Jurkat, Clone E6-1 (cell line): ENCODE measurements at regions not wholly inside any gene's neighbourhood (a gene's known extent, or its start where the extent isn't known, plus 50 kb on each side); places are given as distances from the start of the nearest gene placed in this dataset.
"Not testable (repeated sequence)": the region's sequence is repeated elsewhere in the genome, so short reads cannot be mapped to it uniquely, and the experiment has no call there.

ENCODE experiments used
- DNase-seq: peaks from one replicate; pipeline ENCODE4 v3.0.0-alpha.2; 2011; ENCODE audit warnings: low read depth, low spot score
- H3K4me3 ChIP-seq: 2 replicates; pipeline ENCODE4 v1.5.1; 2011; ENCODE audit warnings: mild to moderate bottlenecking, low read length, control low read depth, moderate library complexity

DNA sequence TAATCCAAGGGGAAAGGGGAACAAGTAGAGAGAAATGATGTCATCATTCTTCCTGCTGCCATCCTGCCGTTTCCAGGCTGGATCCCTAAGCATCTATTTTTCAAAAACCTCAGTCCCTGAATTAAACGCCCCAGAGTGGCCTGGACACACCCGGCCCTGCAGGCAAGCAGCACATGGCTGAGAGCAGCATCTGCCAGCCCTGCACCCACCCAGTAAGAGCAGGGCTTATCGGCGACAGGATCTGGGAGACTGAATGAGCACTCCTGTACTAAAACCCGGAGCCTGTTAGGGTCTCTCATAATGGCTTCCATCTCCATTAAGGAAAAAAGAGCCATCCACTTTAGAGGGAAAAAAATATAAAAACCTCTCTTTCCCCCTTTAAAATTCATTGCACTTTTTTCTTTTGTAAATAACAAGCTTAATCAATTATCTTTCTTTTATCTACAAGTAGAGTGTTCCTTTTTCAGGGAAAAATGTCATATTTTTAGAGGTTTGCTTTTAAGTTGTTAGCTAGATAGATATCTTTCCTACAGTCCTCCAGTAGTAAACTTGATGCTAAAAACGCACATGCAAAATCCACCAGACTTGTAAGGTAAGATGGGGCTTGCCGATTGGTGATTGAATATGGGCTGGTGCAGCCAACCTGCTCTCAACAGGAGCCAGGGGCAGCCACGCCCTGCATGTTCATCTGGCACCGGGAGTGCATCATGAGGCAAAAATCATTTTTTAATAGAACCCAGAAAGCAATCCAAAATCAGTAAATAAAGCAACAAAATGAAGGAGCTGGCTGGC, 457.8 kb downstream of the EIPR1 start:
- H3K4me3 ChIP-seq = no peak overlapping the region
- no peak for DNase-seq

- DNase-seq = no peak
- no peak overlapping the region for H3K4me3 ChIP-seq
Observed at GRCh38 chr2:2919026-2919425, 458.6 kb downstream of the EIPR1 start.

GRCh38 chr2:2916621-2917020, 461.0 kb downstream of the EIPR1 start:
- no peak overlapping the region for H3K4me3 ChIP-seq
- no peak for DNase-seq

- no peak overlapping the region for H3K4me3 ChIP-seq
- DNase-seq = no peak
Observed at GRCh38 chr2:2914252-2914651, 463.4 kb downstream of the EIPR1 start.

- DNase-seq = no peak
- H3K4me3 ChIP-seq = no peak overlapping the region
Observed at GRCh38 chr2:2913601-2914120, 464.0 kb downstream of the EIPR1 start.

DNA sequence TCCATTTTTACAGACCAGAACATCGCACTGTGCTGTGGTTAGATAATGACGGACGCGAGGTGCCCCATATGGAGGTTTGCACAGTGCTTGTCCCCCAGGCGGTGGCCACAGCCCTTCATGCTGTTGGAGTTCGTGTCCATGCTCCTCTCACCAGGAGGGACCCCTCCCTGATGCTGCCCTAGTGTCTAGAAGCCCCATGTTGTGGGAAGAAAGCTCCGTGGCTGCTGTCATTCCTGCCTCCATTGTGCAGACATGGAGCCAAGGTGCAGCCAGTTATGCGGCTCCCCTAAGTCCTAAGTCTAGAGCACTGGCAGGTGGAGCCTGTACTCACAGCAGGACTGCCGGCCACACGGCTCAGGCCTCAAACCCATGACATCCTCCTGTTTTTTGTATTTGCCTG, 464.9 kb downstream of the EIPR1 start:
- H3K4me3 ChIP-seq = no peak overlapping the region
- DNase-seq = no peak

DNA sequence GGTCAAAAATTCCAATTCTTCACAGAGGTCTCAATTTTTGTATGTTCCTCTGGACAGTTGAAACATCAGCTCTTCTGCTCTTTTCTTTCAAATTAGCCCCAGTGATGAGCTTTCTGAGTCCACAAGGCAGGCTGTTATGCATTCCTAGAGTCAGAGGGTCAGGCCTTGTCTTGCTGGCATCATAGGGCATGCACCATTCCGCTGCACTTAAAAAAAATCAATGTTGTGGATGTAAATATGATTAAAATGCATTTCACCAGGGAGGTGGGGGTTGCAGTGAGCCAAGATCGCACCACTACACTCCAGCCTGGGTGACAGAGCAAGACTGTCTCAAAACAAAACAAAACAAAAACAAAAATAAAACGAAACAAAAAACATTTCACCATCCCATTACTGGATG, 465.3 kb downstream of the EIPR1 start:
- no peak for DNase-seq
- no peak overlapping the region for H3K4me3 ChIP-seq

- no peak for DNase-seq
- H3K4me3 ChIP-seq = no peak overlapping the region
Observed at GRCh38 chr2:2910259-2910658, 467.4 kb downstream of the EIPR1 start.

GRCh38 chr2:2909086-2910035, 468.3 kb downstream of the EIPR1 start:
- H3K4me3 ChIP-seq = no peak overlapping the region
- DNase-seq = no peak

GRCh38 chr2:2906091-2906490, 471.5 kb downstream of the EIPR1 start:
- no peak overlapping the region for H3K4me3 ChIP-seq
- no peak for DNase-seq

- no peak overlapping the region for H3K4me3 ChIP-seq
- no peak for DNase-seq
Observed at GRCh38 chr2:2904721-2905350, 472.8 kb downstream of the EIPR1 start.

DNA sequence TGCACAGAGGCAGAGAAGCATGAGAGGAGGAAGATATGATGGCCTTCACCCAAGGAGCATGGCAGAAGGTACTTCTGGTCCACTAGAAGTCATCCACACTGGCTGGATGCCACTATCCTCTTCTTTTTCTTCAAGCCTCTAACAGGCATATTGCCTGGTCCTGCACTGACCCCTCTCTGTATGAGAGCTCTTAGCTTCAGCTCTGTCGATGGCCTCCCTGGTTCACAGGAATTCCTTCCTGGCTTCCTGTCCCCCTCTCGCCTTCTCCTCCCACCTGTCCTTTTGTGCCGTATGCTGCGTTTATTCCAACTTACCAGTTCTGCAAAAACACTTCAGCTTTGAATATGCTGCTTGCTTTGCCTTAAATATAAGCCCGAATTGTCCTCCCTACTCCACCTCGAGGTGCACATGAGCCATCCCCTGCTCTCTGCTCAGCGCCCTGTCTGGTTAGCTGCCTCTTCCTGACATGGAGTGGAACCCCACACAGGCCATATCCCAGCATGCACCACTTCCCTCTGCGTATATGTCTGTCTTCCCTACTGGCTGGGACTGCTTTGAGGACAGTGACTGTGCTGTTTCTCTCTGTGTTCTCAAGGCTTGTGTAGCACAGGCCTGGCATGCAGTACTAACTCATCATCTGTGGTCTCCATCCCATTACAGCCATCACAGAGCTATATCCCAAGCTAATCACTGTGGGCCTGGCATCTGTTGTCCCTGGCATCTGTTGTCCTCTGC, 474.9 kb downstream of the EIPR1 start:
- H3K4me3 ChIP-seq = no peak overlapping the region
- peak; percentile 20 for DNase-seq

DNA sequence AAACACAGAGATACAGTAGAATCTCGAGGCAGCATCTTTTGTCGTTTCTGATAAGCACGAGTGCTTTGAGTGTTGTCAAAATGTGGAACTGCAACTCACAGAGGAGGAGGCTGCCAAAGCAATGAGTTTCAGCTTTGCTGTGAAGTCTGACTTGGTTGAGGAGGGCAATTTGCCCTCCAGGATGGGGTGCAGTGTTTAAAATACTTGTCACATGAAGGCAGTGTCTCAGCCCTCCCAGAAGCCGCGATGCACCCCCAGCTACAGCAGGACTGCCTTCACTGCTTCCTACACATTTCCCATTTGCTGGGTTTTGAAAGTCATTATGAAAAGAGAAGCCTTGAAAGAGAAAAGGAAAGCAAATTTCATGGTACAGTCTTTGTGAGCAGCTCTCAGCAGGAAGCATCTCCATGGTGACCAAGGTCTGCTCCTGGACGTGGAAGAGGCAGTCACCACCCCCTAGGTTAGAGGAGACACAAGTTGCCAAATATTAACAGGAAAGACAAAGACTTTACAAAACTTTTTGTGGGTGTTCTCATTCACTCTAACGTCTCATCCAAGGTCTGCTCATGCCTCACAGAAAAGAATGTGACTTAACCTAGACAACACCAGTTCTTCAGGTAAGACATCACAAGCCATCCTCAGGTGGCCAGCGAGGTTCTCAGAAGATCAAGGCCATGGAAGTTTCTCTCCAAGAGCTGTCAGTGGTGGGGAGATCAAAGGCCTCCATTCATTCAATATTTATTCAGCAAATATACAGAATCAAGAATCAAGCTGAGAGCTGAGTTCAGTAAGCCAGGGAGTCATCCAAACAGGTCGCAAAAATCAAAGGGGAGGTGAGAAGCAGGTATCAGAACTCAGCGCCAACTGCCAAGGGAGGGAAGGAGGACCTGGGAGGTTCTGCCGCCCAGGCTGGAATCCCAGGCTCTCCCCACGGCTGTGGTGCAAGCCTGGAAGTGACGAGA, 476.0 kb downstream of the EIPR1 start:
- H3K4me3 ChIP-seq = no peak overlapping the region
- no peak for DNase-seq

- DNase-seq = no peak
- H3K4me3 ChIP-seq = no peak overlapping the region
Observed at GRCh38 chr2:2899826-2900225, 477.8 kb downstream of the EIPR1 start.

DNA sequence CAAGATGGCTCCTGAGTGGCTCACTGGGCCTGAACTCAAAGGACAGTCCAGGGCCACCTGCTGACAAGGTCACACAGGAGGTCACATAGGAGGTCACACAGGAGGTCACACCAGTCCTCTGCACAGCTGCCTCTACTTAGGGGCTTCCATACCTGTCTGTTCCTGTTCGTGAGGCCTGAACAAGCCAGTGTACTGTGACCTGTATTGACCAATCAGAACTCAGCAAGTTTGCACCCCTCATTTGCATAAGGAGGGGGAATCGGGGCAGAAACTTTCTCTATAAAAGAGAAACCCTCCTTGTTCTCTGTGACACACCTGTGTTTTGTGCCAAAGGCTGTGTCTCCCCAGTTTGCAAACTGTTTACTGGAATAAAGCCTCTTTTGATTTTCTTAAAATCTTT, 478.9 kb downstream of the EIPR1 start:
- DNase-seq = no peak
- H3K4me3 ChIP-seq = no peak overlapping the region

DNA sequence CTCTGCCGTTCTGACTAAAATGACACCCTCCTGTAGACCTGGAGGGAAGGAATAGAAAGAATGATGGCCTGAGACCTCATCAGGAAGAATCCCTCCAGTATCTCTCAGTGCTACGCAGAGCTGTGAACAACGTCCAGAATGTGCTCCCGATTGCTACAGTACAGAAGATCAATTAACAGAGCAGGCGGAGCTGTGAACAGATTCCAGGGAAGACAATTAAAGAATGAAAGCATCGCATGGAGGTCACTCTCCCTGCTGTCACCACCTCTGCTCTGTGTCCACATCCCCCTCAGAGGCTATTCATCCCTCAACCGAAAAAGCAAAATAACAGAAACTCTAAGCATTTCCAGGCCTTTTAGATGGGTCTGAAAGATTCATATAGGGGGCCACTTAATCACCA, 481.0 kb downstream of the EIPR1 start:
- DNase-seq = no peak
- H3K4me3 ChIP-seq = no peak overlapping the region

- no peak for DNase-seq
- H3K4me3 ChIP-seq = no peak overlapping the region
Observed at GRCh38 chr2:2896011-2896410, 481.6 kb downstream of the EIPR1 start.

DNA sequence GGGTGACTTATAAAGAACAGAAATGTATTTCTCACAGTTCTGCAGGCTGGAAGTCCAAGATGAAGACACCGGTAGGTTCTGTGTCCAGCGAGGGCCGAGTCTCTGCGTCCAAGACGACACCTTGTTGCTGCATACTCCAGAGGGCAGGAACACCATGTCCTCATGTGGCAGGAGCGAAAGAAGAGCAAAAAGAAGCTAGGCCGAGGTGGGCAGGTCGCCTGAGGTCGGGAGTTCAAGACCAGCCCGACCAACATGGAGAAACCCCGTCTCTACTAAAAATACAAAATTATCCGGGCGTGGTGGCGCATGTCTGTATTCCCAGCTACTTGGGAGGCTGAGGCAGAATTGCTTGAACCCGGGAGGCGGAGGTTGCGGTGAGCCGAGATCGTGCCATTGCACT, 483.6 kb downstream of the EIPR1 start:
- not testable (repeated sequence) for DNase-seq, H3K4me3 ChIP-seq
